Anterior cingulate cortex (tissue), 58 donors: ENCODE measurements at regions not wholly inside any gene's neighbourhood (a gene's known extent, or its start where the extent isn't known, plus 50 kb on each side); places are given as distances from the start of the nearest gene placed in this dataset.
A peak's percentile ranks its signal among the peaks of the same experiment; 100 is the strongest.

Source experiments
- DNase-seq, 58 donors: peaks; one replicate each; lab custom pipeline; 2025; lab: John Stamatoyannopoulos, UW

- no peak for DNase-seq
These were observed 492.9 kb upstream of the INTU start for GRCh38 chr4:127139788-127140286.

DNA sequence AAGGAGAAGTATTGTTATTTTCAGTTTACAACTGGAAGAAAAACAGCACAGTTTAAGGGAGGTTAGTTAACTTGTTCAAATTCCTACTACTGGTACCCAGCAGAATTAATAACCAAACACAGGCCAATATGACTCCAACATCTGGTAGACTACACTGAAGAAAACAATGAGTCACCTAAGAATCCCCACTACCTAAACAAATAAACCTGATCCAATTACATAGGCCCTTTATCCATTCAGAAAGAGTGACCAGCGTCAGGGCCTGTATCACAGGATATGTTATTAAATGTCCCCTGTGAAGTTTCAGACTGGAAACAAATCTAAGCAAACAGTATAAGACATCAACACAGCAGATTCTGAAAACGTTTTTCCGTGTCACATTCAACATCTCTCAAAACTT, 492.5 kb upstream of the INTU start:
- no peak for DNase-seq

DNA sequence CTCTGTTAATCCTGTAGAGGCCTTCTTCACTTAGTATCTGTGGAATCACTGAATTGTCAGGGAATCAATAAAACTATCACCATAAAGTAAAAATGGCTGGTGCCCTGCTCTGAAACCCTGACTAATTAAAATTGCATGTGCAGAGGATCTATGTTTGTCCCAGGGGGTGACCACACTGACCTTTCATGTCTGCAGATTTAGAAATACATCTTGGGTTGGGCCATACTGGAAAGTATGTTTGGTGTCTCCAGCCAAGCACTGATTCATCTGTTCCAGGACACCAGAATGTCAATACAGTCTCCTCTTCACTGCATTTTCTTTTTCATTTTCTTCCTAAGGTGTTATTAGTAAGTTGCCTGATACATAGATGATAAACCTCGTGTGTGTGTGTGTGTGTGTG, 490.9 kb upstream of the INTU start:
- DNase-seq = no peak

DNA sequence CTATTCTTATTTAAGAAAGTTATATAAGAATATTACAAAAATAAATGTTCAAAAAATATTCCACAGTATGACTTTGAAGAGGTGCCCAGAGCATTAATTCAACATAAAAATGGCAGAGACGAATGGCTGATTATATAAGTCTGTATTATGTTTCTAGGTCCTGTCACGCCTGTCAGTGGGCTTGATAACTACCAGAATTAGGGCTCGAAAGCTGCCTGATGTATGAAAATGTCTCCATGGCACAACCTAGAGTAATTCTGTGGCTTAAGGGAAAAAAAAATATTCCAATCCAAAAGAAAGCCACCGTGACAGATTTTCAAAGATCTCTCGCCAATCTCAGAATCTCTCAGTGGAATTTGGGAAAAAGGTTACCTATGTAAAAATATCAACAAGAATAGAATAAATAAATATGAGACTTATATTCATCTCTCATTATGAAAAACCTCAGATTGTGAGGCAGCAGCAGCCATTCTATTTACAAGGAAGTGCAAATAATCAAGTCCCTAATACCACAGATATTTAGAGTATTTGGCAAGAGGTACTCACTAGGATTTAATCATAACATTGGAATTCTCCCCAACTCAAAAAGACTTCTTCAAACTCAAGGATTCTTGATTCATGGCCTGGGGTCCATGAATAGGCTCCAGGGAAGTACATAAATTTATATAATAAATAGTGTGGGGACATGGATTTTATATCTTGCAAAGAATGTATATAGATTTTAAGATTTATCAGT, 489.1 kb upstream of the INTU start:
- no peak for DNase-seq

DNA sequence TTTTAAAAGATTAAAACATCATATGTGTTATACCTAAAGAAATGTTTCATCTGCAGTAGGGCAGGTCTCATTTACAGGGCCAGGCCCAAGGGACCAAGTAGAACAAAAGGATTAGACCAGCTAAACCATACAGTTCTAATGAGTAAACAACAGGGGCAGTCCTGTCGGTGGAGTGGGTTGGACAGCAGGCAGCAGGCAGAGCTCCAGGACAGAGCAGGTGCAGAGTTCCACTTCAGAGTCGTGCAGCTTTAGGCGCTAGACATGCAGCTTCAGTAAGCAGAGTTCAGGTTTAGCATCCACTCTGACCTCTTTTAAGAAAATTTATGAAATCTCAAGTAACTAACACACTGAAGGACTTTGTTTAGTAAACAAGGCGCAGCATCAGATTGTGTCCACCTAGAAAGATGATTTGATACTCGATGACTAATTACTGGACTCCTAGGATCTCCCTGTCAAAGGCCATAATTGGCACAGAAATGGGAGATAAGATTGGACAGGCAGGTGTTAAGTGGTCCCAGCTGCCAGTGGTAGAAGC, 487.7 kb upstream of the INTU start:
- no peak for DNase-seq

- DNase-seq = no peak
These were observed 484.6 kb upstream of the INTU start for GRCh38 chr4:127148165-127148564.

DNA sequence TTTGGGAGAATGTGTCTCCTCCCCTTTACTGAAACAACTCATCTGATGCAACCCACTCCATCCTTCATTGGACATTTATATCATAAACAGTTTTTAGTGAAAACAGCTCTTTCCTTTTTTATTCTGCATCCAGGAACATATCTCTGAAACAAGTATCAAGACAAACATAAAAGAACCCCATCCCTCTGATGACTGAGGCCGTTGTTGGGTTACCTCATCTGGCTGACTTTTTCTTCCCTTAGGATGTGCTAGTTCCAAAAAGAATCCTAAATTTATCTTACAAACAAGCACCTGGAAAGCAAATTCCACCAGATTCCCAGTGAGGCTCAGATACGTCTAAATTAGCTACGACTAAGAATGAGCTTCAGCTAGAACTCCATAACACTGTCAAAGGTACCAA, 483.7 kb upstream of the INTU start:
- DNase-seq = no peak

DNA sequence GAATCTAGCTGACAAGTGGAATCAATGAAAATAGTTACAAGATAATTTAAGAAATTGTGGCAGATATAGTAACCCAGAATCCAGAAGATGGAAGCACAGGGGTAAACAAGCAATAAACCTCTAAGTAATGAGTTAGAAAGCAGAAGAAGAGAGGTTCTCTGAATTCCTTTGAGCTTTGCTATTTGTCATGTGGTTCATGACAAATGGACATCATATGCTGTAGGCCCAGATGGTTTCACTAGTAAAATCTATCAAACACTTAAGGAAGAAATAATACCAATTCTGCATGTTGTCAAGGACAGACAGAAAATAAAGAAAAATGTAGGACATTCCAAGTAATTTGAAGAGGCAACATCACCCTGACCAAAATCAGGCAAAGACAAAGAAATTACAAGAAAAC, 480.8 kb upstream of the INTU start:
- no peak for DNase-seq

DNA sequence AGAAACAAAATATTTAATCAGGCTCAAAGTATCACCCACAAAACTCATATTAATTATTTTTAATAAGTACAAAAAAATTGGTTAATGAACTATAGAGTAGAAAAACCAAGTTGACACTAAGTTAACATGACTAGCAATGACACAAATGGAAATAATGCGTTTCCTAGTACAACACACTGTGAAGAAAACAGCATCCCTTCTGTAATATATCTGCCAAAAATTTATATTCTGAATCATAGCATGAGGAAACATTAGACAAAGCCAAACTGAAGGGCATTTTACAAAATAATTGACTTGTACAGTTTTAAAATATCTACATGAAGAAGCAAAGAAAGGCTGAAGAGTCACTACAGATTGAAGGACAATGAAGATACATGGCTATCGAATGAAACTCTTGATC, 477.6 kb upstream of the INTU start:
- no peak for DNase-seq

GRCh38 chr4:127155555-127155954, 477.2 kb upstream of the INTU start:
- DNase-seq = no peak

GRCh38 chr4:127162741-127163140, 470.0 kb upstream of the INTU start:
- no peak for DNase-seq

DNA sequence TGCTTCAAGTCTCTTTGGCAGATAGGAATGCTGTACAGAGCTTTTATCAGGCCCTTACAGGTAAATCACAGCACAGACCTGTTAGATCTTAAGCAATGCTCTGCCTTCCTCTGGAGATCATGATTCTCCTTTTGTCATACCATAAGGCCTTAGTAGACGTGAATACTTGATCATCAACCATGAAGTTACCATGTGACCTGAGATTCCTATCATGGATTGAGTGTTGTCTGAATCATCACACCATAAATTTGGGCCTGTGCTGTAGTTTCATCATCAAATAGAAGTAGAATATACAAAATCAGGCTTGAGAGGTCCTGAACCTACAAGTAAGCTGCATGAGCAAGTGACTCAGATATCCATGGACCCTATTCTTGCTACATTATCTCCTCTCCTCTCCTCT, 466.8 kb upstream of the INTU start:
- DNase-seq = no peak

GRCh38 chr4:127174201-127174600, 458.6 kb upstream of the INTU start:
- DNase-seq = no peak

GRCh38 chr4:127174616-127175015, 458.1 kb upstream of the INTU start:
- DNase-seq = no peak

DNA sequence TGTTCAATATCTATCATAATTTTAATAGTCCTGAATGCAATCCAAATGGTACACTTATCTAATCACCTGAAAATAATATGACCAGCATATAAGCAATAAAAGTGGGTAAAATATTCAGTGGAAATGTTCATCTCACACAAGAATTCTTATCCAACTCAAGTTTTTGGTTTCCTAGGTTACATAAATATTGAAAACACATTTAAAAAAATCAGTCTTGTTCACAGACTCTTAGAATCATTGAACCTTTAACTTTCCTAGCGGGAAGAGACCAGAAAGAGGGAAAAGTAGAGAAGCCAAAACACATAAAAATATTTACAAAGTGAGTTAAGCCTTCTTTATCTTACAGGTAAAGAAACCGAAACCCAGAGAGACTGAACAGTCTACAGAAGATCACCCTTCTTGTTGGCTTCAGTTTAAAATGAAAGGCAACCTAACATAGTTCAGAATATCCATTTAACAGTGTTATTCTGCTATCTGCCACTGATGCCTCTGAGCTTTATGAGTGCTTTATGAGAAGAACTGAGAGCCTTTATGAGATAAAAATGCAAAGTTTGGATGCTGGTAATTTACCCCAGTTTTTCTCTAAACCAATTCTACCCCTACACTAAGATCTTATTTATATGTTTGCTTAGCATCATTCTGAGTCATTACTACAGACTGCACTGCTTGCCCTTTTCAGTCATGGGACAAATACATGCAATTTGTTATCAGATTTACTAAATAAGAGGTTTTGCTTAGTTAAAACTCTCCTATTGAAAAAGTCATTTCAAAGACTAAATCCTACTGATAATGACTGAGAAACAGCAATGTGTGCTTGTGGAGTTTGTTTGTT, 453.3 kb upstream of the INTU start:
- DNase-seq = no peak

- DNase-seq = no peak
These were observed 451.8 kb upstream of the INTU start for GRCh38 chr4:127181001-127181400.

- no peak for DNase-seq
These were observed 450.1 kb upstream of the INTU start for GRCh38 chr4:127182687-127183086.

DNA sequence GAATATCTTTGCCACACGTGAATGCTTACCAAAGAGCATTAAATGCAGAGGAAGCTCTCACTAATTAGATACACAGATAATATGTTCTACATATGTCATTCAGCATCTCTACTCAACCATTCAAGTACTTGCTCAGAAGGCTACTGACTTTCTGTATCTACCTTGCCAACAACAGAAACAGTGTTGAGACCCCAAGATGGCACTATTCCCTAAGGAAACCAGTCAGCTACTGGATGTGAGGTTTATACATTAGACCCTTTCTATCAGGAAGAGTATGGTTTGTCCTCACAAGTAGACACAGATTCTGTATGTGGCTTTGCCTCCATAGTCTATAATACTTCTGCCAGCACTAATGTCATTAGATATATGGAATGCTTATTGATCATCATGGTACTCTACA, 443.9 kb upstream of the INTU start:
- DNase-seq = no peak

- DNase-seq = no peak
These were observed 438.5 kb upstream of the INTU start for GRCh38 chr4:127194281-127194680.

- peak in 16 of 58 donors; percentile 0 to 23 (median 4) for DNase-seq
These were observed 436.0 kb upstream of the INTU start for GRCh38 chr4:127196655-127197352.
